Activated naive CD4-positive, alpha-beta T cell (primary cell): ENCODE measurements at regions not wholly inside any gene's neighbourhood (a gene's known extent, or its start where the extent isn't known, plus 50 kb on each side); places are given as distances from the start of the nearest gene placed in this dataset.

Experiments used
- DNase-seq, 4 experiments: peaks; one replicate each; lab custom pipeline; 2025; lab: John Stamatoyannopoulos, UW

- no peak for DNase-seq
These were observed 1244.1 kb upstream of the CDH6 start for GRCh38 chr5:29949301-29949872.

- no peak for DNase-seq
These were observed 1249.2 kb upstream of the CDH6 start for GRCh38 chr5:29944327-29944726.

- DNase-seq = no peak
These were observed 1251.4 kb upstream of the CDH6 start for GRCh38 chr5:29942089-29942488.

GRCh38 chr5:29939988-29940387, 1253.5 kb upstream of the CDH6 start:
- no peak for DNase-seq

GRCh38 chr5:29935371-29935770, 1258.1 kb upstream of the CDH6 start:
- no peak for DNase-seq

GRCh38 chr5:29930316-29930715, 1263.2 kb upstream of the CDH6 start:
- no peak for DNase-seq

- DNase-seq = no peak
These were observed 1269.4 kb upstream of the CDH6 start for GRCh38 chr5:29924107-29924506.

- no peak for DNase-seq
These were observed 1287.7 kb upstream of the CDH6 start for GRCh38 chr5:29905626-29906353.

- DNase-seq = no peak
These were observed 1290.6 kb upstream of the CDH6 start for GRCh38 chr5:29902859-29903258.

GRCh38 chr5:29899583-29899982, 1293.9 kb upstream of the CDH6 start:
- DNase-seq = no peak

- no peak for DNase-seq
These were observed 1295.6 kb upstream of the CDH6 start for GRCh38 chr5:29897916-29898315.

- DNase-seq = no peak
These were observed 1296.8 kb upstream of the CDH6 start for GRCh38 chr5:29896646-29897045.

- DNase-seq = no peak
These were observed 1298.8 kb upstream of the CDH6 start for GRCh38 chr5:29894668-29895067.

- no peak for DNase-seq
These were observed 1304.4 kb upstream of the CDH6 start for GRCh38 chr5:29889051-29889450.

GRCh38 chr5:29885595-29885994, 1307.9 kb upstream of the CDH6 start:
- no peak for DNase-seq

- no peak for DNase-seq
These were observed 1311.5 kb upstream of the CDH6 start for GRCh38 chr5:29882036-29882435.

- no peak for DNase-seq
These were observed 1314.1 kb upstream of the CDH6 start for GRCh38 chr5:29879401-29879800.

- no peak for DNase-seq
These were observed 1314.9 kb upstream of the CDH6 start for GRCh38 chr5:29878599-29878998.

GRCh38 chr5:29867155-29867554, 1326.3 kb upstream of the CDH6 start:
- DNase-seq = no peak

GRCh38 chr5:29853711-29854220, 1339.7 kb upstream of the CDH6 start:
- DNase-seq = no peak

- DNase-seq = no peak
These were observed 1341.2 kb upstream of the CDH6 start for GRCh38 chr5:29852329-29852728.

GRCh38 chr5:29845206-29845605, 1348.3 kb upstream of the CDH6 start:
- DNase-seq = no peak

GRCh38 chr5:29833394-29833793, 1360.1 kb upstream of the CDH6 start:
- no peak for DNase-seq

GRCh38 chr5:29822521-29822920, 1371.0 kb upstream of the CDH6 start:
- no peak for DNase-seq
